OCI-LY7 (cell line): ENCODE measurements at regions not wholly inside any gene's neighbourhood (a gene's known extent, or its start where the extent isn't known, plus 50 kb on each side); places are given as distances from the start of the nearest gene placed in this dataset.

ENCODE experiments used
- BruUV-seq: library from RNA; stranded (reverse); fragments of 400-500 nt; replicated peaks from 2 replicates; lab custom pipeline; 2021; lab: Mats Ljungman, UMichigan
- CTCF ChIA-PET: fragments of 300-600 bp; sonication (Branson Sonifier 250); formaldehyde crosslinking; loops from one replicate; lab custom pipeline; 2022; ENCODE audit warnings: antibody characterized with exemption; ENCODE audit not compliant: unreplicated experiment; lab: Charles Lee
- POLR2A ChIA-PET: fragments of 300-600 bp; sonication (Branson Sonifier 250); formaldehyde crosslinking; loops from one replicate; lab custom pipeline; 2022; ENCODE audit warnings: antibody characterized with exemption; lab: Charles Lee
- DNase-seq: peaks from one replicate; pipeline ENCODE4 v3.0.0-alpha.2; 2015; ENCODE audit warnings: low spot score
- H2AFZ ChIP-seq: fragments of 200-600 bp; sonication (generic), shearing (Covaris generic); 2 replicates; pipeline ENCODE4 v1.6.1; 2014; ENCODE audit warnings: mild to moderate bottlenecking, antibody characterized with exemption, low read length, moderate library complexity
- H3K27ac ChIP-seq: fragments of 200-600 bp; sonication (generic); 2 replicates; pipeline ENCODE4 v1.5.1; 2014; ENCODE audit warnings: mixed run types, low read depth, mild to moderate bottlenecking, moderate library complexity, low read length, inconsistent platforms; ENCODE audit not compliant: poor library complexity, severe bottlenecking
- H3K36me3 ChIP-seq: fragments of 200-600 bp; sonication (generic); 2 replicates; pipeline ENCODE4 v1.6.1; 2014; ENCODE audit warnings: mild to moderate bottlenecking, antibody characterized with exemption, low read length, moderate library complexity, mixed read lengths; ENCODE audit not compliant: insufficient read depth
- H3K4me1 ChIP-seq: fragments of 200-600 bp; sonication (generic); 2 replicates; pipeline ENCODE4 v1.5.1; 2014; ENCODE audit warnings: mild to moderate bottlenecking, low read length; ENCODE audit not compliant: insufficient read depth, poor library complexity, severe bottlenecking
- H3K4me2 ChIP-seq: fragments of 200-600 bp; sonication (generic); 2 replicates; pipeline ENCODE4 v1.6.1; 2014; ENCODE audit warnings: mild to moderate bottlenecking, low read length
- H3K4me3 ChIP-seq: fragments of 200-600 bp; sonication (generic); 2 replicates; pipeline ENCODE4 v1.5.1; 2014; ENCODE audit warnings: mild to moderate bottlenecking, low read depth, low read length; ENCODE audit not compliant: poor library complexity, severe bottlenecking
- H3K79me2 ChIP-seq: fragments of 200-600 bp; sonication (generic); 2 replicates; pipeline ENCODE4 v1.6.1; 2016; ENCODE audit warnings: low read depth, mild to moderate bottlenecking, low read length, moderate library complexity, mixed read lengths; ENCODE audit not compliant: insufficient read depth
- H3K9me2 ChIP-seq: fragments of 200-600 bp; sonication (generic); 2 replicates; pipeline ENCODE4 v1.6.1; 2016; ENCODE audit warnings: mild to moderate bottlenecking, low read length, mixed read lengths; ENCODE audit not compliant: insufficient read depth
- H3K9me3 ChIP-seq: fragments of 200-600 bp; sonication (generic); 2 replicates; pipeline ENCODE4 v1.6.1; 2014; ENCODE audit warnings: mild to moderate bottlenecking, mixed run types, low read length, mixed read lengths
- H4K20me1 ChIP-seq: fragments of 200-600 bp; sonication (generic); 2 replicates; pipeline ENCODE4 v1.6.1; 2014; ENCODE audit warnings: mild to moderate bottlenecking, antibody characterized with exemption, low read length, moderate library complexity, mixed read lengths; ENCODE audit not compliant: insufficient read depth
- CTCF ChIP-seq: fragments of 200-600 bp; sonication (generic); conservative IDR thresholded peaks from 2 replicates; pipeline ENCODE4 v1.5.1; 2014; ENCODE audit warnings: mild to moderate bottlenecking, antibody characterized with exemption, low read length, moderate library complexity, mixed read lengths
- EZH2phosphoT487 ChIP-seq: fragments of 200-600 bp; sonication (generic); IDR thresholded peaks from 2 replicates; pipeline ENCODE4 v1.6.1; 2018; ENCODE audit warnings: low read depth, borderline replicate concordance, mild to moderate bottlenecking, mixed run types, antibody characterized with exemption, low read length, moderate library complexity, mixed read lengths
- intact Hi-C: fragments of 100-400 bp; cut with micrococcal nuclease; formaldehyde crosslinking; loops from one replicate; pipeline ENCODE4 v1.10.0; 2022; ENCODE audit not compliant: unreplicated experiment

- no peak overlapping the region for H3K4me3 ChIP-seq
- TF ChIP-seq EZH2phosphoT487 (no peak), CTCF (no peak)
- no peak overlapping the region for H3K4me2 ChIP-seq
- no peaks in the 10 kb centered on the region for H3K79me2 ChIP-seq
- DNase-seq, result no peak
- no peaks in the 10 kb centered on the region for H4K20me1 ChIP-seq
- H3K4me1 ChIP-seq, result no peaks in the 10 kb centered on the region
- no peak overlapping the region for H3K27ac ChIP-seq
- no peaks in the 10 kb centered on the region for H3K9me2 ChIP-seq
- no peaks in the 10 kb centered on the region for H3K9me3 ChIP-seq
- no peak overlapping the region for H2AFZ ChIP-seq
- intact Hi-C loops, result no loop called here
- CTCF ChIA-PET, result no interaction called here
- POLR2A ChIA-PET, result interaction anchor here (0.6 kb wide), 1 partner anchor 29 kb away, joined by 3 read pairs; no protein-coding TSS in a partner anchor
- BruUV-seq, result no TSS peak
- no peaks in the 10 kb centered on the region for H3K36me3 ChIP-seq
These were observed 658.2 kb downstream of the STIM2 start for GRCh38 chr4:27518876-27519275.

- Histone ChIP-seq H3K4me3 (no peak overlapping the region), H3K9me2 (no peaks in the 10 kb centered on the region), H3K79me2 (no peaks in the 10 kb centered on the region), H3K36me3 (no peaks in the 10 kb centered on the region), H3K4me1 (no peaks in the 10 kb centered on the region), H4K20me1 (no peaks in the 10 kb centered on the region), H3K27ac (no peak overlapping the region), H3K4me2 (no peak overlapping the region), H3K9me3 (no peaks in the 10 kb centered on the region), H2AFZ (no peak overlapping the region)
- no TSS peak for BruUV-seq
- intact Hi-C loops, result no loop called here
- no peak for TF ChIP-seq CTCF
- TF ChIP-seq EZH2phosphoT487, result no peak
- ChIA-PET POLR2A (interaction anchor here (0.7 to 1.3 kb wide), 2 partner anchors 41 to 388 kb away, joined by 4 read pairs; no protein-coding TSS in a partner anchor), CTCF (no interaction called here)
- no peak for DNase-seq
These were observed 663.6 kb downstream of the STIM2 start for GRCh38 chr4:27524224-27524623.

- intact Hi-C loops, result no loop called here
- CTCF ChIA-PET, result no interaction called here
- Histone ChIP-seq H3K4me3 (no peak overlapping the region), H3K9me2 (no peaks in the 10 kb centered on the region), H3K79me2 (no peaks in the 10 kb centered on the region), H3K4me1 (no peaks in the 10 kb centered on the region), H3K36me3 (no peaks in the 10 kb centered on the region), H2AFZ (no peak overlapping the region), H3K4me2 (no peak overlapping the region), H4K20me1 (no peaks in the 10 kb centered on the region), H3K27ac (no peak overlapping the region), H3K9me3 (no peaks in the 10 kb centered on the region)
- POLR2A ChIA-PET, result no interaction called here
- no TSS peak for BruUV-seq
- TF ChIP-seq EZH2phosphoT487 (no peak), CTCF (no peak)
- no peak for DNase-seq
These were observed 673.8 kb downstream of the STIM2 start for GRCh38 chr4:27534488-27534887.
